PC-3 (cell line): ENCODE measurements at regions not wholly inside any gene's neighbourhood (a gene's known extent, or its start where the extent isn't known, plus 50 kb on each side); places are given as distances from the start of the nearest gene placed in this dataset.

Experiments used
- ATAC-seq: fragments of 200-7000 bp; cut with Tn5 transposase; 2 replicates; pipeline ENCODE4 v1.9.1; 2020; ENCODE audit warnings: mild to moderate bottlenecking, moderate library complexity
- BruUV-seq: library from RNA; stranded (reverse); fragments of 400-500 nt; replicated peaks from 2 replicates; lab custom pipeline; 2021; lab: Mats Ljungman, UMichigan
- CTCF ChIA-PET: fragments of 300-600 bp; sonication (Branson Sonifier 250); formaldehyde crosslinking; loops from one replicate; lab custom pipeline; 2022; ENCODE audit warnings: antibody characterized with exemption; lab: Charles Lee
- POLR2A ChIA-PET: fragments of 300-600 bp; sonication (Branson Sonifier 250); formaldehyde crosslinking; loops from one replicate; lab custom pipeline; 2022; ENCODE audit warnings: antibody characterized with exemption; ENCODE audit not compliant: unreplicated experiment; lab: Charles Lee
- DNase-seq: peaks from one replicate; pipeline ENCODE4 v3.0.0-alpha.2; 2015
- H2AFZ ChIP-seq: fragments of 300-600 bp; sonication (generic); 2 replicates; pipeline ENCODE4 v1.6.0; 2016; ENCODE audit warnings: antibody characterized with exemption, low read length
- H3F3A ChIP-seq: fragments of 300-600 bp; sonication (generic); one replicate; pipeline ENCODE4 v1.6.0; 2017; ENCODE audit warnings: antibody characterized with exemption, low read length, control low read depth, mild to moderate bottlenecking; ENCODE audit not compliant: unreplicated experiment
- H3K27ac ChIP-seq: fragments of 300-600 bp; sonication (generic); 2 replicates; pipeline ENCODE4 v1.5.1; 2016; ENCODE audit warnings: mild to moderate bottlenecking, low read length
- H3K27me3 ChIP-seq: fragments of 300-600 bp; sonication (generic); 2 replicates; pipeline ENCODE4 v1.6.1; 2016; ENCODE audit warnings: low read length, mixed read lengths
- H3K36me3 ChIP-seq: fragments of 300-600 bp; sonication (generic); 2 replicates; pipeline ENCODE4 v1.6.1; 2016; ENCODE audit warnings: low read depth, mixed run types, low read length, mixed read lengths
- H3K4me1 ChIP-seq: fragments of 300-600 bp; sonication (generic); 2 replicates; pipeline ENCODE4 v1.5.1; 2016; ENCODE audit warnings: low read length; ENCODE audit not compliant: insufficient read depth
- H3K4me2 ChIP-seq: fragments of 300-600 bp; sonication (generic); 2 replicates; pipeline ENCODE4 v1.6.0; 2016; ENCODE audit warnings: low read length
- H3K4me3 ChIP-seq: fragments of 300-600 bp; sonication (generic); 2 replicates; pipeline ENCODE4 v1.5.1; 2016; ENCODE audit warnings: mild to moderate bottlenecking, low read length, mixed read lengths
- H3K79me2 ChIP-seq: fragments of 300-600 bp; sonication (generic); 2 replicates; pipeline ENCODE4 v1.6.1; 2017; ENCODE audit warnings: low read length, mixed read lengths
- H3K9ac ChIP-seq: fragments of 300-600 bp; sonication (generic); 2 replicates; pipeline ENCODE4 v1.6.0; 2016; ENCODE audit warnings: mild to moderate bottlenecking, low read length
- H3K9me2 ChIP-seq: fragments of 300-600 bp; sonication (generic); replicated peaks from 2 replicates; pipeline ENCODE4 v1.6.1; 2016; ENCODE audit warnings: mixed run types, low read length, mixed read lengths
- H3K9me3 ChIP-seq: fragments of 300-600 bp; sonication (generic); 2 replicates; pipeline ENCODE4 v1.6.1; 2016; ENCODE audit warnings: low read length, mixed read lengths
- H4K20me1 ChIP-seq: fragments of 300-600 bp; sonication (generic); 2 replicates; pipeline ENCODE4 v1.6.1; 2016; ENCODE audit warnings: low read length, mixed read lengths
- CTCF ChIP-seq: fragments of 300-600 bp; sonication (generic); conservative IDR thresholded peaks from 2 replicates; pipeline ENCODE4 v1.5.1; 2017; ENCODE audit warnings: antibody characterized with exemption, low read depth, mild to moderate bottlenecking, low read length
- EZH2 ChIP-seq: fragments of 300-600 bp; sonication (generic); IDR thresholded peaks from one replicate; pipeline ENCODE4 v1.6.1; 2017; ENCODE audit warnings: antibody characterized with exemption, mild to moderate bottlenecking, low read length; ENCODE audit not compliant: unreplicated experiment
- EZH2phosphoT487 ChIP-seq: fragments of 300-600 bp; sonication (generic); IDR thresholded peaks from 2 replicates; pipeline ENCODE4 v1.6.1; 2018; ENCODE audit warnings: mild to moderate bottlenecking, antibody characterized with exemption, low read length, borderline replicate concordance
- intact Hi-C: fragments of 100-400 bp; cut with micrococcal nuclease; formaldehyde crosslinking; loops from 2 replicates; pipeline ENCODE4 v1.9.0; 2023

- ChIA-PET CTCF (no interaction called here), POLR2A (no interaction called here)
- DNase-seq (no peak), ATAC-seq (no peak)
- Histone ChIP-seq H3K9ac (no peak overlapping the region), H4K20me1 (no peaks in the 10 kb centered on the region), H3K79me2 (no peaks in the 10 kb centered on the region), H3K4me2 (no peak overlapping the region), H2AFZ (no peak overlapping the region), H3K4me3 (no peak overlapping the region), H3K27me3 (no peaks in the 10 kb centered on the region), H3K27ac (no peak overlapping the region), H3K9me3 (no peaks in the 10 kb centered on the region), H3F3A (no peaks in the 10 kb centered on the region), H3K4me1 (no peaks in the 10 kb centered on the region), H3K36me3 (no peaks in the 10 kb centered on the region), H3K9me2 (no peaks in the 10 kb centered on the region)
- intact Hi-C loops: no loop called here
- TF ChIP-seq EZH2phosphoT487 (no peak), CTCF (no peak), EZH2 (no peak)
- BruUV-seq: no TSS peak
These were observed 232.5 kb upstream of the RTL1 start for GRCh38 chr14:101135796-101136742.

- Histone ChIP-seq H3K79me2 (no peaks in the 10 kb centered on the region), H3K27me3 (no peaks in the 10 kb centered on the region), H3K9me2 (no peaks in the 10 kb centered on the region), H3K9ac (no peak overlapping the region), H3K27ac (no peak overlapping the region), H3K4me3 (no peak overlapping the region), H3K4me1 (no peaks in the 10 kb centered on the region), H3K9me3 (peaks cover 9% of the 10 kb centered on the region; the same call in 1 of the 2 replicates), H3K4me2 (no peak overlapping the region), H3K36me3 (no peaks in the 10 kb centered on the region), H2AFZ (no peak overlapping the region), H4K20me1 (no peaks in the 10 kb centered on the region), H3F3A (no peaks in the 10 kb centered on the region)
- no TSS peak for BruUV-seq
- DNase-seq: no peak
- intact Hi-C loops: no loop called here
- TF ChIP-seq EZH2 (no peak), CTCF (no peak), EZH2phosphoT487 (no peak)
- CTCF ChIA-PET: no interaction called here
- POLR2A ChIA-PET: no interaction called here
- no peak for ATAC-seq
These were observed 233.7 kb upstream of the RTL1 start for GRCh38 chr14:101137234-101137633.

DNA sequence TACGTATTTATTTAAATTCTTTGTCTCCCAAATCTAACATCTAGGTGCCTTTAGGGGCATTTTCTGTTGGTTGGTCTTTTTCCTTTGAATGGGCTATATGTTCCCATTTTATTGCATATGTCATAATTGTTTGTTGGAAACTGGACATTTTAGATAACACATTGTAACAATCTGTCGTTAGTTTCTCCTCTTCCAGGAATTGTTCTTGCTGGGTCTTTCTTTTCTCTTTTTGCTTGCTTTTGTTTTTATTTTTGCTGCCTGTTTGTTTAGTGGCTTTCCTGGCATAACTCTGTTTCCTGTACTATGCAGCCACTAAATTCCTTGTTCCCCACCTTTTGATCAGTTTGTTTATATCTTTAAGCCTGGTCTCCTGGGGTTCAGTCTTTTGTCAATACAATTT is 244.3 kb upstream of the RTL1 start:
- Histone ChIP-seq H3K9ac (no peak overlapping the region), H2AFZ (no peak overlapping the region), H3F3A (no peaks in the 10 kb centered on the region), H3K4me3 (no peak overlapping the region), H3K79me2 (no peaks in the 10 kb centered on the region), H3K27me3 (no peaks in the 10 kb centered on the region), H4K20me1 (no peaks in the 10 kb centered on the region), H3K36me3 (no peaks in the 10 kb centered on the region), H3K4me2 (no peak overlapping the region), H3K9me2 (no peaks in the 10 kb centered on the region), H3K9me3 (no peaks in the 10 kb centered on the region), H3K27ac (no peak overlapping the region), H3K4me1 (peaks cover 19% of the 10 kb centered on the region)
- BruUV-seq: no TSS peak
- CTCF ChIA-PET: no interaction called here
- ATAC-seq: no peak
- DNase-seq: no peak
- TF ChIP-seq CTCF (no peak), EZH2phosphoT487 (no peak), EZH2 (no peak)
- intact Hi-C loops: no loop called here
- POLR2A ChIA-PET: no interaction called here
